COLO668 (cell line): ENCODE measurements at regions not wholly inside any gene's neighbourhood (a gene's known extent, or its start where the extent isn't known, plus 50 kb on each side); places are given as distances from the start of the nearest gene placed in this dataset.
"Not testable (repeated sequence)": the region's sequence is repeated elsewhere in the genome, so short reads cannot be mapped to it uniquely, and the experiment has no call there.

Source experiments
- DNase-seq: peaks from one replicate; lab custom pipeline; 2025; ENCODE audit not compliant: unreplicated experiment; lab: John Stamatoyannopoulos, UW

- DNase-seq = no peak
Observed at GRCh38 chr20:11467436-11467835, 450.3 kb upstream of the BTBD3 start.

- DNase-seq = no peak
Observed at GRCh38 chr20:11468880-11469279, 448.8 kb upstream of the BTBD3 start.

- no peak for DNase-seq
Observed at GRCh38 chr20:11469795-11470435, 447.8 kb upstream of the BTBD3 start.

GRCh38 chr20:11473983-11474382 lies 443.7 kb upstream of the BTBD3 start:
- DNase-seq = no peak

GRCh38 chr20:11483697-11484096 lies 434.0 kb upstream of the BTBD3 start:
- DNase-seq = no peak

- no peak for DNase-seq
Observed at GRCh38 chr20:11484479-11484878, 433.2 kb upstream of the BTBD3 start.

GRCh38 chr20:11492386-11492785 lies 425.3 kb upstream of the BTBD3 start:
- DNase-seq = no peak

- DNase-seq = no peak
Observed at GRCh38 chr20:11492846-11493245, 424.8 kb upstream of the BTBD3 start.

GRCh38 chr20:11496380-11496779 lies 421.3 kb upstream of the BTBD3 start:
- DNase-seq = no peak

GRCh38 chr20:11497545-11497944 lies 420.1 kb upstream of the BTBD3 start:
- no peak for DNase-seq

GRCh38 chr20:11499101-11499634 lies 418.5 kb upstream of the BTBD3 start:
- no peak for DNase-seq

- DNase-seq = no peak
Observed at GRCh38 chr20:11502061-11502460, 415.6 kb upstream of the BTBD3 start.

GRCh38 chr20:11502671-11503070 lies 415.0 kb upstream of the BTBD3 start:
- DNase-seq = no peak

GRCh38 chr20:11509776-11510175 lies 407.9 kb upstream of the BTBD3 start:
- no peak for DNase-seq

GRCh38 chr20:11511821-11512220 lies 405.9 kb upstream of the BTBD3 start:
- DNase-seq = no peak

GRCh38 chr20:11513241-11513745 lies 404.4 kb upstream of the BTBD3 start:
- not testable (repeated sequence) for DNase-seq

GRCh38 chr20:11516448-11516847 lies 401.2 kb upstream of the BTBD3 start:
- no peak for DNase-seq

GRCh38 chr20:11520596-11520995 lies 397.1 kb upstream of the BTBD3 start:
- no peak for DNase-seq

- no peak for DNase-seq
Observed at GRCh38 chr20:11521476-11522365, 396.0 kb upstream of the BTBD3 start.

- DNase-seq = no peak
Observed at GRCh38 chr20:11522366-11522741, 395.3 kb upstream of the BTBD3 start.

GRCh38 chr20:11529047-11529446 lies 388.6 kb upstream of the BTBD3 start:
- DNase-seq = no peak

- no peak for DNase-seq
Observed at GRCh38 chr20:11537032-11537431, 380.7 kb upstream of the BTBD3 start.
